BE2C (cell line): ENCODE measurements at regions not wholly inside any gene's neighbourhood (a gene's known extent, or its start where the extent isn't known, plus 50 kb on each side); places are given as distances from the start of the nearest gene placed in this dataset.

ENCODE experiments used
- DNase-seq: peaks from one replicate; pipeline ENCODE4 v3.0.0-alpha.2; 2020
- H3K27me3 ChIP-seq: fragments of 250-450 bp; sonication (Bioruptor Pico); 2 replicates; pipeline ENCODE4 v1.5.1; 2020; ENCODE audit warnings: mild to moderate bottlenecking
- H3K36me3 ChIP-seq: fragments of 250-450 bp; sonication (Bioruptor Pico); 2 replicates; pipeline ENCODE4 v1.5.1; 2020; ENCODE audit warnings: mild to moderate bottlenecking
- H3K4me1 ChIP-seq: fragments of 250-450 bp; sonication (Bioruptor Pico); 2 replicates; pipeline ENCODE4 v1.5.1; 2020
- H3K4me3 ChIP-seq: 2 replicates; pipeline ENCODE4 v1.5.1; 2011; ENCODE audit warnings: low read depth, low read length
- H3K9me3 ChIP-seq: fragments of 250-450 bp; sonication (Bioruptor Pico); 2 replicates; pipeline ENCODE4 v1.5.1; 2020
- TF ChIP-seq, protein P1 (sequence below): IDR thresholded peaks from 2 replicates; pipeline ENCODE4 v1.5.1; 2012; ENCODE audit warnings: mild to moderate bottlenecking, low read depth, low read length

DNA sequence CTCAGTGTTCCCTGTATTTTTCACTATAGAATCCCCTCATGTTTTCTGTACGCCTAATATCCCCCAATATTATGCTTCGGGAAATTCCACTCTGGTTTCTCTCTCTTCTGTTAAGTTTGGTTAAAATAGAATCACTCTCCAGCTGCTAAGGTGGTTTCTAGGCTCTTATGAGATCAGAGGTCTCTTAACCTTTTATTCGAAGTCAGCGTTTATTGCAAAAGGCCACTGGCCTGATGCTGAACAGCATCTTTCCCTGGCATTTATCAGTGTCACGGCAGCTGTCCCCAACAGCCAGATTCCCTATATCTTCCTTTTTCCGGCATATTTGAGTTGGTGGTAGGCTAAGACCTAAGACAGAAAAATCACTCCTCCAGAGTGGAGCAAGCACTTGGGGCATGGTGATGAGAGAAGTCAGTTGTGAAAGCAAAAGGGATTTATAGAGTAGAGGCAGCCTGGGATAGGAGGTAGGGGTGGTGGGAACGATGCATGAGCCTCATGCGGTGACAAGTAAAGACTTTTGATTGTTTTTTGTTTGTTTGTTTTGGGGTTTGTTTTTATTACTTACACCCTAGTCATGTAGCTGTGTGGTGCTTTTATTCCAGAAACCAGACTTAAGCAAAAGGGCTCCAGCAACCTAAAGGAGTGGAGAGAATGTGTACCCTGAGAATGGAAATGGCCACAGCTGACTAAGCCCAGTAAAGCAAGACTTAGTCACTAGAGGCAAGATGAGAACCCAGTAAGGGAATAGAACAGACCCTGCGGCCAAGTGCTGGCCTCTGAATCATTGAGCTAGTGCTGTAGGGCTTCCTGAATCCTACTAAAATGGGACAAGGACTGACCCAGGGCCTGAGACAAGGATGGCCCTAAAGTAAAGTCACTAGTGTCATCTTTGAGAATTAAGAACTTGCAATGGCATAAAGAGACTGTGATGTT, 197.6 kb upstream of the PRNP start:
- DNase-seq, result no peak
- TF ChIP-seq, protein P1, sequence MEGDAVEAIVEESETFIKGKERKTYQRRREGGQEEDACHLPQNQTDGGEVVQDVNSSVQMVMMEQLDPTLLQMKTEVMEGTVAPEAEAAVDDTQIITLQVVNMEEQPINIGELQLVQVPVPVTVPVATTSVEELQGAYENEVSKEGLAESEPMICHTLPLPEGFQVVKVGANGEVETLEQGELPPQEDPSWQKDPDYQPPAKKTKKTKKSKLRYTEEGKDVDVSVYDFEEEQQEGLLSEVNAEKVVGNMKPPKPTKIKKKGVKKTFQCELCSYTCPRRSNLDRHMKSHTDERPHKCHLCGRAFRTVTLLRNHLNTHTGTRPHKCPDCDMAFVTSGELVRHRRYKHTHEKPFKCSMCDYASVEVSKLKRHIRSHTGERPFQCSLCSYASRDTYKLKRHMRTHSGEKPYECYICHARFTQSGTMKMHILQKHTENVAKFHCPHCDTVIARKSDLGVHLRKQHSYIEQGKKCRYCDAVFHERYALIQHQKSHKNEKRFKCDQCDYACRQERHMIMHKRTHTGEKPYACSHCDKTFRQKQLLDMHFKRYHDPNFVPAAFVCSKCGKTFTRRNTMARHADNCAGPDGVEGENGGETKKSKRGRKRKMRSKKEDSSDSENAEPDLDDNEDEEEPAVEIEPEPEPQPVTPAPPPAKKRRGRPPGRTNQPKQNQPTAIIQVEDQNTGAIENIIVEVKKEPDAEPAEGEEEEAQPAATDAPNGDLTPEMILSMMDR, result no peak
- H3K9me3 ChIP-seq, result no peaks in the 10 kb centered on the region
- H3K4me1 ChIP-seq, result no peaks in the 10 kb centered on the region
- no peak overlapping the region for H3K4me3 ChIP-seq
- peaks cover 5% of the 10 kb centered on the region; the same call in 1 of the 2 replicates for H3K27me3 ChIP-seq
- H3K36me3 ChIP-seq, result no peaks in the 10 kb centered on the region

- Histone ChIP-seq H3K27me3 (peaks cover 5% of the 10 kb centered on the region; the same call in 1 of the 2 replicates), H3K4me1 (no peaks in the 10 kb centered on the region), H3K9me3 (no peaks in the 10 kb centered on the region), H3K36me3 (no peaks in the 10 kb centered on the region), H3K4me3 (no peak overlapping the region)
- peak; percentile 13 for DNase-seq
- TF ChIP-seq, protein P1, result no peak
Measured at GRCh38 chr20:4484379-4484997, 201.8 kb upstream of the PRNP start.

GRCh38 chr20:4483961-4484360, 202.3 kb upstream of the PRNP start:
- Histone ChIP-seq H3K9me3 (no peaks in the 10 kb centered on the region), H3K4me1 (no peaks in the 10 kb centered on the region), H3K27me3 (peaks cover 5% of the 10 kb centered on the region; the same call in 1 of the 2 replicates), H3K4me3 (no peak overlapping the region), H3K36me3 (no peaks in the 10 kb centered on the region)
- DNase-seq, result no peak
- TF ChIP-seq, protein P1, result no peak

GRCh38 chr20:4483486-4483885, 202.8 kb upstream of the PRNP start:
- Histone ChIP-seq H3K4me1 (no peaks in the 10 kb centered on the region), H3K4me3 (no peak overlapping the region), H3K9me3 (no peaks in the 10 kb centered on the region), H3K27me3 (peaks cover 5% of the 10 kb centered on the region), H3K36me3 (no peaks in the 10 kb centered on the region)
- DNase-seq, result no peak
- TF ChIP-seq, protein P1, result no peak

- no peaks in the 10 kb centered on the region for H3K9me3 ChIP-seq
- DNase-seq, result no peak
Measured at GRCh38 chr20:4480104-4480503, 206.2 kb upstream of the PRNP start.

More at GRCh38 chr20:4480104-4480503, 206.2 kb upstream of the PRNP start:
- TF ChIP-seq, protein P1, result no peak
- no peak overlapping the region for H3K4me3 ChIP-seq
- no peaks in the 10 kb centered on the region; the same call in 1 of the 2 replicates for H3K27me3 ChIP-seq
- H3K4me1 ChIP-seq, result no peaks in the 10 kb centered on the region
- no peaks in the 10 kb centered on the region for H3K36me3 ChIP-seq
